Right ventricle myocardium inferior (tissue), 1 donor: ENCODE measurements at regions not wholly inside any gene's neighbourhood (a gene's known extent, or its start where the extent isn't known, plus 50 kb on each side); places are given as distances from the start of the nearest gene placed in this dataset.

Source experiments
- ATAC-seq: fragments of 200-7000 bp; cut with Tn5 transposase; one replicate; pipeline ENCODE4 v1.9.1; 2020; ENCODE audit warnings: mild to moderate bottlenecking, moderate library complexity
- DNase-seq: peaks from one replicate; pipeline ENCODE4 v3.0.0; 2021; ENCODE audit errors: missing footprints
- intact Hi-C: fragments of 100-400 bp; cut with DNase I; formaldehyde crosslinking; loops from one replicate; pipeline ENCODE4 v1.11.0; 2022
- donor health status: DM: no; HTN: yes; CAD: no; lungs with severe emphysema.

GRCh38 chr2:13103151-13103550 is 386.4 kb downstream of the TRIB2 start:
- DNase-seq (no peak), ATAC-seq (no peak)
- intact Hi-C loops: no loop called here

DNA sequence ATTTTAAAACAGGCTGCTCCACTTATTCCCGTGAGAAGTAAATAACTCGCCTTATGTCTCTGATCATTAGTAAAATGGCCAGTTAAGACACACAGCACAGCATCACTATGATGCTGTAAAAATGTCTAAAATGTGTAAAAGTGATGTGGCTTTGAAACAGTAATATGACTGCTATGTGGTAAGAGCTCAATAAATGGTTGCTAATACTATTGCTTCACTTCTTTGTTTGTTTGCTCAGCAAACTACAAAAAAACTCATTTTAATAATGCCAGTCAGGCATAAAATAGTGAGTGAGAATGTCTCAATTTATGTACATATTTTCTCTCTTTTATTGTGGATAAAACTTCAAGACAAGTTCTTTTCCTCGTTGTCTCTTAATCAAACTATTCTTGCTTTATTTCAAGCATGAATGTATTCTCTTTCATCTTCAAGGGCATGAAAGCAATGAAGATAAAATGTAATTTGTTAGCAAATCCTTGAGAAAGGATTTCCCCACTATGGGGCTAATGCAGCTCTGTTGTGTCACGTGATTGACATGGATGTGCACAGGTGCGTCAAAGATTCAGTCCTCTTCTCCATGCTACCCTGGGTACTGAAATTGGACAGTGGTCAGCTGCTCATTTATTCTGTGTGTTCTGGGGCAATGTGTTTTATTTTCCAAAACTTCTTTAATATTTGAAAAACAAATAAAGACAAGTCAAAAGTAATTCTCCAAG is 387.2 kb downstream of the TRIB2 start:
- DNase-seq (no peak), ATAC-seq (no peak)
- intact Hi-C loops: no loop called here

DNA sequence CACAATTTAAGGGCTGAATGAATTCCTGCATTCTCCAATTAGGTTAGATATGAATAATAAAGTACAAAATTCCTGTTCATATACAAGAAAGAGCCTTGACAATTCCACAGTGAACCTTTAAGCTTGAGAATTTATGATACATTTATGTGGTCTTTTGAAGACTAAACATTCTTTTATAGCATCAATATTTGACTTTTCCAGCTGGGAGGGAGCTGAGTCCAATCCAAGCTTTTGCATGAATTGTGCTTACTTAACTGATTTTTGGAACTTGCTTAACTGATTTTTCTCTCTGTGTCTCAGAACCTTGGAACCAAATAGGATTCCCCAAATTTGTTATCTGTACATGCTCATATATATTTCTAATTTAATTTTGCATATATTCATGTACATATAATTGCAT is 388.0 kb downstream of the TRIB2 start:
- DNase-seq (no peak), ATAC-seq (no peak)
- intact Hi-C loops: no loop called here

- ATAC-seq: no peak
- no peak for DNase-seq
- intact Hi-C loops: no loop called here
Measured at GRCh38 chr2:13106302-13106701, 389.6 kb downstream of the TRIB2 start.

DNA sequence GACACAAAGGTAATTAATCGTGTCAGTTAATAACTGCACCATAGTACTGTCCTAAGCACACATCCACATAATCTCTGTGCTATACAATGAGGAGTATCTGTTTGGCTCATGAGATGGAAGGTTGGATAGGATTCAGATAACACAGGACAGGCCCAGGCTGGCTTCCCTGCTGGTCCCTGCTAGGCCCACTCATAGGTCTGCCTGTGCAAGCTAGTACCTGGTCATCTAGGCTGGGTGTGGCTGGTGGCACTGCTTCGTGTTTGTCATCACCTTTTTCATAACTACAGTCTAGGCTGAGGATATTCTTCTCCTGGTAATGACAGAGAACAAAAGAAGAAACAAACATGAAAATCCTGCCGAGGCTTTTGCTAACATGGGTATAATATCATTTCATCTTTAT is 392.8 kb downstream of the TRIB2 start:
- no peak for ATAC-seq
- no peak for DNase-seq
- intact Hi-C loops: no loop called here

DNA sequence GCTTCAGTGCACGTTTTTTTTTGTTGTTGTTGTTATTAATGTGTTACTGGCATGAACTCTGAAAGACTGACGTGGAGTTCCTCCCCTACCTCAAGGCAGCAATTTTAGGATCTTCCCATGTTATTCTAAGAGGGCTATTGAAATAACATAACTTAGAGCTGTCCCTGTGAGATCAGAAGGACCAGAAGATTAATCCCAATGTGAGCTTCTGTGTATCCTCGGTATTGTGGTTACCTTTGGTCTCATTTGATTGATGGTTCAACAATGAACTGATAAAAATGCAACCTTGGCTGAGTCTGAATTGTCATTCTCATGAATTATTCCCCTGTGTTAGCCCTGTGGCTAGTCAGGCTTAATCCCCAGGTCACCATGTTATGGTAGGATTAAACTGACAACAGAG is 394.1 kb downstream of the TRIB2 start:
- DNase-seq (no peak), ATAC-seq (no peak)
- intact Hi-C loops: no loop called here

GRCh38 chr2:13113002-13113401 is 396.3 kb downstream of the TRIB2 start:
- ATAC-seq: no peak
- intact Hi-C loops: no loop called here
- DNase-seq: no peak

DNA sequence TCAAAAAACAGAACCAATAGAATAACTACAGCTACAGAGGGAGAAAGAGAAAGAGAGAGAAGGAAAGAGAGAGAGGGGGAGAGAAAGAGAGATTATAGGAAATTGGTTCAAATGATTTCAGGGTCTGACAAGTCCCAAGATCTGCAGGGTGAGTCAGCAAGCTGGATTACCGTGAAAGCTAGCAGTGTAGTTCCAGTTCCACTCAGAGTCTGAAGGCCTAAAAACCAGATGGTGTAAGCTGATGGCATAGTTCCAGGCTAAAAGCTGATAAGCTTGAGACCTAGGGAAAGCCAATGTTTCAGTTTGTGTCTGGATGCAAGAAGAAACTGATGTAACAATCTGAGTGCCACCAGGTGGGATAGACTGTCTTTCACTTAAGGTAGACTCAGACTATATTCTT is 397.7 kb downstream of the TRIB2 start:
- intact Hi-C loops: no loop called here
- ATAC-seq (peak; percentile 91), DNase-seq (no peak)

DNA sequence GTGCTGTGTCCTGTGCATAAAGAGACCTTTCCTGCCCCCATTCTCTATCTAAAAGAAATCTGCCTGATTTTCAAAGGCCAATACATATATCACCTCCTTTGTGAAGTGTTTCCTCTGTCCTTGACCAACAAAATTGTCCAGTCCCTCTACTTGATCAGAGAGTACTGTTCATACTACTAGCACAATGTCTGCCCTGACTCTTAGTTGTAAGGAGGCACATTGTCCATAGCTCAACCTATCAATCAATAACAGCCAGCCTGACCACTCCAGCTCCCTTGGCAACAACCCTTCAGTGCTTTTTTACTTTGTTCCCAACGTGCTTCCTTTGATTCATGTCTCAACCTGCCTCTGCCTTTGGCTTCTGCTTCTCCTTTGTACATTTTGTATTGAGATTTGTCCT is 398.9 kb downstream of the TRIB2 start:
- DNase-seq: no peak
- intact Hi-C loops: no loop called here
- ATAC-seq: no peak

DNA sequence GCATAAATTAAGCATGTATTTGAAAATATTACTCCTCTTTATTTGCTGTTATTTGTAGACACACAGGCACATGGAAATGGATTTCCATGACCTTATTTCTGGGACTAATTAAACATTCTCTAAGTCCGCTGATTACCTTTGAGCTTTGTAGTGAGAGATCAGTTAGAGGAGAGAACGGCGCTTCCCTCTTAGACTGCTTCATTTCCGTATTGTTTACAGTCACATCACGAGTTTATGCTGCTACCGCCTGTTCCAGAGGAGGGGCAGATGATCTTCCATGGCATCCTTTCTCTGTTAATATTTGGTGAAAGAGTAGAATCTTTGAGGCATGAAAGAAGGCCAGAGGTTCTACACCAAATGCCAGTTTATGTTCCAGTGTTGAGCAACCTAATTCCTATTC is 404.4 kb downstream of the TRIB2 start:
- ATAC-seq: no peak
- intact Hi-C loops: no loop called here
- no peak for DNase-seq

- ATAC-seq (no peak), DNase-seq (no peak)
- intact Hi-C loops: no loop called here
Measured at GRCh38 chr2:13128139-13128538, 411.4 kb downstream of the TRIB2 start.

DNA sequence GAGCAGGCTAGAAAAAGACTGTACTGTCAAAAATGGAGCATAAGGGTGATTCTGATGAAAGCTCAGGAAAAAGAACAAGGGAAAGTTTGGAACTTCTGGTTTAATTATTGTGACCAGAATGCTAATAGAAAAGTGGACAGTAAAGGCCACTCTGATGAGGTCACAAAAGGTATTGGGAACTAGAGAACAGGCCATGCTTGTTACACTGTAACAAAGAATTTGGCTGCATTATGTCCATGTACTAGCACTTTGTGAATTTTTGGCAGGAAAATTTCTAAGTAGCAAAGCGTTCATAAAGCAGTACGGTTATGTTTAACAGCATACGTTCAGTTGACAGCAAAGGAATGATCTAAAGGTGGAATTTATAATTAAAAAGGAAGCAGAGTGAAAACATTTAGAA is 418.6 kb downstream of the TRIB2 start:
- ATAC-seq (no peak), DNase-seq (no peak)
- intact Hi-C loops: no loop called here

DNA sequence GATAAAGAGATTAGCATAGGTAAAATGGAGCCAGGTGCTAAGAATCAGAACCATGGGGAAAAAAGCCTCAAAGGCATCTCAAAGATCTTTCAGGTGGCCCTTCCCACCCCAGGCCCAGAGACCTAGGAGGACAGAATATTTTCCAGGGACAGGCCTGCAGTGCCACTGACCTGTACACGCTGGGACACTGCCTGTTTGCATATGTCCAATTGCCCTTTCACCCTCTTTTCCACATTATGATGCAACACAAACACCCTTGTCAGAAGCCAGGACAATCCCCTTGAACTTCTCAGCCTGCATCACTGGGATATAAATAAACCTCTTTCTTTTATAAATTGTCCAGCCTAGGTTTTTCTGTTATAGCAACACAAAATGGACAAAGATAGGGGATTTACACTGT is 419.1 kb downstream of the TRIB2 start:
- DNase-seq: no peak
- peak; percentile 52 for ATAC-seq
- intact Hi-C loops: no loop called here

DNA sequence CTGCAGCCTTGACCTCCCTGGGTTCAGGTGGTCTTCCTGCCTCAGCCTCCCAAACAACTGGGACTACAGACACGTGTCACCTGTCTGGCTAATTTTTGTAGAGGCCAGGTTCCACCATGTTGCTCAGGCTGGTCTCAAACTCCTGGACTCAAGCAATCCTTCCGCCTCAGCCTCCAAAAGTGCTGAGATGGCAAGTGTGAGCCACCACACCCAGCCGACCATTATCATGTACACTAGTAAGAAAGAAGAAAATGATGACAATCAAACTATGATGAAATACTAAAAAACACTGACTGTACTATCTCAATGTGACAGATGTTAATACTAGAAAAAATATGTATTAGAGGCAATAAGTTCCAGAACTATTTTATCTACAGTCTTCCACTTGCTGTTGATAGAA is 420.9 kb downstream of the TRIB2 start:
- intact Hi-C loops: no loop called here
- no peak for DNase-seq
- no peak for ATAC-seq

GRCh38 chr2:13141315-13141714 is 424.6 kb downstream of the TRIB2 start:
- DNase-seq (no peak), ATAC-seq (no peak)
- intact Hi-C loops: no loop called here

DNA sequence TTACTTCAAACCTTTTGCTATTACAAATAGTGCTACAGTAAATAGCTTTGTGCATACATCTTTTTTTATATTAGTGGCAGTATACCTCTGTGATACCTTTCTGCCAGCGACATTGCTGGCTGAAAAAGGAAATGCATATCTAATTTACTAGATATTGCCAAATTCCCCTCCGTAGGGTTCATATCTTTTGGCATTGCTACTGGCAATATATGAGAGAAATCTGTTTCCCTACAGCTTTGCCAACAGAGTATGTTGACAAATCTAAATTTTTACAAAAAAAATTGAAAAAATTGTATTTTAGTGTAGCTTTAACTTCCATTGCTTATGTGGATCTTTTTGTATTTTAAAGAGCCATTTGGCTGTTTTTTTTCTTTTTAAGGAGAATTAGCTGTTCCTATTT is 426.7 kb downstream of the TRIB2 start:
- intact Hi-C loops: no loop called here
- ATAC-seq (no peak), DNase-seq (no peak)

DNA sequence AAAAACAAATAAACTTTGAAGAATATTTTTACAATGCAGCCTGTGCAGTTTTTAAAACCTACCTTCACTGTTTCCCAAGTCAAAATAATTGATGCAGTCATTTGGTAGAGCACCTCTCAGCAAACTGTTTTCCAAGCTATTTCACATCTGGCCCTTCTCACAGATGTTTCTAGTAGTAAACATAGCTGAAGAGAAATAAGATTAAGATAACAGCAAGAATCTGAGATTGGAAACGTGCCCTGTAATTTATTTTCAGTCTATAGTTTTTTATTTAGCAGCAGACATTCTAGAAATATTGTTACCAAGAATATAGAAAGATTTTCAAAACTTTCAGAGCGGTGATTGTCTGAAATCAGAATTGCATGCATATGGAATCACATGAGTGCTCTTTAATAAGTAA is 440.2 kb downstream of the TRIB2 start:
- DNase-seq: no peak
- intact Hi-C loops: no loop called here
- ATAC-seq: no peak

GRCh38 chr2:13158466-13158865 is 441.7 kb downstream of the TRIB2 start:
- ATAC-seq: no peak
- DNase-seq: no peak
- intact Hi-C loops: no loop called here

DNA sequence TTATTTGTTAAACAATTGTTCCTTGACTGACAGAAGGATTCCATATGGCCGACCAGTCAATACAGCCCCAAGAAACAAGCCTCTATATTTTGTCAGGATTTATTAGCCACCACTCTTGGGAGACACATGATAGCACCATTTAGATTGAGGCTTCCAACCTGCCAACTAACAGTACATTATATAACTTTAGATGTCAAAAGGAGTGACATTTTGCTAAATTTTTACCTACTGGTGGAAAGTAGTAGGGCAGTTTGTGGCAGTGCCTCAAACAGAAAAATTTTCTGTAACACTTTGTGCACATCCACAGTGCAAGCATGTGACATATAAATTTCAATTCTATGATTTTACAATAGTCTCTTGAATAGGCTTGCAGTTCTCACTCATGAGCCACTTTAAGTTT is 464.0 kb downstream of the TRIB2 start:
- DNase-seq (no peak), ATAC-seq (no peak)
- intact Hi-C loops: no loop called here

DNA sequence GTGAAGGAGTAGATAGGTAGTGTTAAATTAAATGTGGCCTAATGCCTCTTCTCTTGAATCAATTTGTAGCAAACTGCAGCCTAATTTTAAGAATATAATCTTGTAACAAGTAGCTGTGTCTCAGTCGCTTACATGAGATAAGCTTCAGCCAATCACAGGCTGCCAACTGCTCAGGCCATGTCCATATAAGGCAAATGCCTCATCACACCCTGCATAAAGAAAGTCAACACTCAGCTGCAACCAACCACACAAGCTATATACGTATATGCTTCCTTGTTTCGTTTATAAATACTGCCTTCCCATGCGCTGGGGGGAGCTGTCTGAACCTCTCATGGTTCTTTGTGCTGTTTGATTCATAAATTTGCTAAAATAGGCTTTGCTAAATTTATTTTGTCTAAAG is 476.3 kb downstream of the TRIB2 start:
- no peak for ATAC-seq

GRCh38 chr2:13193900-13194299 is 477.2 kb downstream of the TRIB2 start:
- DNase-seq (no peak), ATAC-seq (no peak)
- intact Hi-C loops: no loop called here

More for the DNA sequence above, 476.3 kb downstream of the TRIB2 start:
- DNase-seq: no peak
- intact Hi-C loops: no loop called here
